DND-41 (cell line): ENCODE measurements at regions not wholly inside any gene's neighbourhood (a gene's known extent, or its start where the extent isn't known, plus 50 kb on each side); places are given as distances from the start of the nearest gene placed in this dataset.

Experiments used
- ATAC-seq: fragments of 200-7000 bp; cut with Tn5 transposase; 3 replicates; pipeline ENCODE4 v1.9.1; 2021; ENCODE audit warnings: low read depth; ENCODE audit not compliant: insufficient read depth
- DNase-seq: peaks from one replicate; pipeline ENCODE4 v3.0.0-alpha.2; 2020
- H2AFZ ChIP-seq: 2 replicates; pipeline ENCODE4 v1.6.0; 2012; ENCODE audit warnings: low read depth, low read length
- H3K27ac ChIP-seq: 2 replicates; pipeline ENCODE4 v1.5.1; 2012; ENCODE audit warnings: low read length, inconsistent platforms
- H3K27me3 ChIP-seq: fragments of 200-600 bp; sonication (generic); 2 replicates; pipeline ENCODE4 v1.6.0; 2012; ENCODE audit warnings: low read length, mild to moderate bottlenecking, inconsistent platforms; ENCODE audit not compliant: insufficient read depth, poor library complexity
- H3K36me3 ChIP-seq: 2 replicates; pipeline ENCODE4 v1.5.1; 2012; ENCODE audit warnings: low read length, inconsistent platforms; ENCODE audit not compliant: insufficient read depth
- H3K4me1 ChIP-seq: 2 replicates; pipeline ENCODE4 v1.5.1; 2012; ENCODE audit warnings: mild to moderate bottlenecking, low read length; ENCODE audit not compliant: insufficient read depth
- H3K4me2 ChIP-seq: 2 replicates; pipeline ENCODE4 v1.6.0; 2012; ENCODE audit warnings: mild to moderate bottlenecking, moderate library complexity, low read length, inconsistent platforms; ENCODE audit not compliant: insufficient read depth
- H3K4me3 ChIP-seq, 2 experiments: fragments of 200-600 bp in 1 of 2; shearing (Covaris generic) in 1 of 2; 2 replicates each; pipeline ENCODE4 v1.5.1; 2012 to 2016; ENCODE audit warnings: inconsistent platforms in 2 of 2, low read length in 2 of 2, mild to moderate bottlenecking in 2 of 2, low read depth in 1 of 2, moderate library complexity in 1 of 2
- H3K79me2 ChIP-seq: 2 replicates; pipeline ENCODE4 v1.6.0; 2012; ENCODE audit warnings: low read length, inconsistent platforms; ENCODE audit not compliant: insufficient read depth
- H3K9ac ChIP-seq: 2 replicates; pipeline ENCODE4 v1.6.0; 2012; ENCODE audit warnings: low read depth, mild to moderate bottlenecking, inconsistent platforms, low read length, moderate library complexity
- H3K9me3 ChIP-seq: 2 replicates; pipeline ENCODE4 v1.5.1; 2012; ENCODE audit warnings: low read length, moderate library complexity, mild to moderate bottlenecking, inconsistent platforms; ENCODE audit not compliant: insufficient read depth, severe bottlenecking
- H4K20me1 ChIP-seq: 2 replicates; pipeline ENCODE4 v1.6.0; 2012; ENCODE audit warnings: low read length; ENCODE audit not compliant: insufficient read depth
- EZH2 ChIP-seq: IDR thresholded peaks from 3 replicates; pipeline ENCODE4 v1.6.1; 2012; ENCODE audit warnings: borderline replicate concordance, low read depth, mild to moderate bottlenecking, moderate library complexity, low read length, inconsistent platforms; ENCODE audit not compliant: severe bottlenecking
- TF ChIP-seq, protein P1 (sequence below): IDR thresholded peaks from 2 replicates; pipeline ENCODE4 v1.5.1; 2012; ENCODE audit warnings: borderline replicate concordance, low read length, moderate library complexity, mild to moderate bottlenecking; ENCODE audit not compliant: poor library complexity, severe bottlenecking; ENCODE audit errors: extremely low read depth

DNA sequence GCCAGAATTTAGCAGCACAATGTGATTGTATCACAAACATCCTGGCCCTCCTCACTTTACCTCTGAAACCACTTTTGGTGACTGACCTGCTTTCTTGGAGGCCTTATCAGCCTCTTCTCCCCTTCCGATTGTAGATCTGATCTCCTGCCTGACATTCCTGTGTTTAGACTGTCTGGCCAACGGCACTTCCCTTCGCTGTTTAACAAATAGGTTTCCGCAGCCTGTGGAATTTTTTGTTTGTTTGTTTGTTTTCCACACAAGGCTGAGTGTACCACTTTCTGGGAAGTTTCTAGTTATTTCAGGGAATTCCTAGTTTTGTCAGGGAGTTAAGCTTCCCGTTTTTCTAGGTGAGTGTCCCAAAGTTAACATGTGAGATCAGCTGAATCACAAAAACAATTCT is 65.9 kb upstream of the CDKN3 start:
- ATAC-seq, result no peak
- Histone ChIP-seq H3K4me1 (no peaks in the 10 kb centered on the region), H3K79me2 (no peaks in the 10 kb centered on the region), H3K36me3 (no peaks in the 10 kb centered on the region), H2AFZ (no peak overlapping the region), H3K27ac (no peak overlapping the region), H3K9ac (no peak overlapping the region), H3K4me3 (no peak overlapping the region), H3K9me3 (no peaks in the 10 kb centered on the region), H4K20me1 (no peaks in the 10 kb centered on the region), H3K4me2 (no peak overlapping the region), H3K27me3 (no peaks in the 10 kb centered on the region)
- TF ChIP-seq, protein P1, sequence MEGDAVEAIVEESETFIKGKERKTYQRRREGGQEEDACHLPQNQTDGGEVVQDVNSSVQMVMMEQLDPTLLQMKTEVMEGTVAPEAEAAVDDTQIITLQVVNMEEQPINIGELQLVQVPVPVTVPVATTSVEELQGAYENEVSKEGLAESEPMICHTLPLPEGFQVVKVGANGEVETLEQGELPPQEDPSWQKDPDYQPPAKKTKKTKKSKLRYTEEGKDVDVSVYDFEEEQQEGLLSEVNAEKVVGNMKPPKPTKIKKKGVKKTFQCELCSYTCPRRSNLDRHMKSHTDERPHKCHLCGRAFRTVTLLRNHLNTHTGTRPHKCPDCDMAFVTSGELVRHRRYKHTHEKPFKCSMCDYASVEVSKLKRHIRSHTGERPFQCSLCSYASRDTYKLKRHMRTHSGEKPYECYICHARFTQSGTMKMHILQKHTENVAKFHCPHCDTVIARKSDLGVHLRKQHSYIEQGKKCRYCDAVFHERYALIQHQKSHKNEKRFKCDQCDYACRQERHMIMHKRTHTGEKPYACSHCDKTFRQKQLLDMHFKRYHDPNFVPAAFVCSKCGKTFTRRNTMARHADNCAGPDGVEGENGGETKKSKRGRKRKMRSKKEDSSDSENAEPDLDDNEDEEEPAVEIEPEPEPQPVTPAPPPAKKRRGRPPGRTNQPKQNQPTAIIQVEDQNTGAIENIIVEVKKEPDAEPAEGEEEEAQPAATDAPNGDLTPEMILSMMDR, result no peak
- TF ChIP-seq EZH2, result no peak
- no peak for DNase-seq

DNA sequence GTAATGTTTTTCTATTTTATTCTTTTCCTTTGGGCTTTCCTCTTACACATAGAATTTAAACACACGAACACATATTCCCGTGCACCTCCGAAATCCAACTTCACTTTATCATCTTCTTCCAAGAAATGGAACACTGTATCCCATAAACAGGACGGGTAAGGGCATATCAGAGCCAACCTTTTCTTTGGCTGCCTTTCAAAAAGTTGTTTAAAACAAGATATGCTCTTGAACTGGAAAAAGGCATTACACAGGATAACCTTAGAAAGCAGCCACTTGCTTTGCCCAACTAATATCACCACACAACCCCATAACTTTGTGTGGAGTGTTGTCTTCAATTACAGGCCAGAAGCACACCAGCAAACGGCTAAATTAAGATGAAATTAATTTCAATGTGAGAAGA is 65.3 kb upstream of the CDKN3 start:
- TF ChIP-seq, protein P1, result no peak
- TF ChIP-seq EZH2, result no peak
- DNase-seq (no peak), ATAC-seq (no peak)
- no peaks in the 10 kb centered on the region for H3K36me3 ChIP-seq
- no peak overlapping the region for H3K9ac ChIP-seq
- no peak overlapping the region for H3K4me2 ChIP-seq
- no peak overlapping the region for H2AFZ ChIP-seq
- H3K27ac ChIP-seq, result no peak overlapping the region
- H3K9me3 ChIP-seq, result no peaks in the 10 kb centered on the region
- H3K79me2 ChIP-seq, result no peaks in the 10 kb centered on the region
- H3K27me3 ChIP-seq, result no peaks in the 10 kb centered on the region
- H4K20me1 ChIP-seq, result no peaks in the 10 kb centered on the region
- no peak overlapping the region for H3K4me3 ChIP-seq
- no peaks in the 10 kb centered on the region for H3K4me1 ChIP-seq

DNA sequence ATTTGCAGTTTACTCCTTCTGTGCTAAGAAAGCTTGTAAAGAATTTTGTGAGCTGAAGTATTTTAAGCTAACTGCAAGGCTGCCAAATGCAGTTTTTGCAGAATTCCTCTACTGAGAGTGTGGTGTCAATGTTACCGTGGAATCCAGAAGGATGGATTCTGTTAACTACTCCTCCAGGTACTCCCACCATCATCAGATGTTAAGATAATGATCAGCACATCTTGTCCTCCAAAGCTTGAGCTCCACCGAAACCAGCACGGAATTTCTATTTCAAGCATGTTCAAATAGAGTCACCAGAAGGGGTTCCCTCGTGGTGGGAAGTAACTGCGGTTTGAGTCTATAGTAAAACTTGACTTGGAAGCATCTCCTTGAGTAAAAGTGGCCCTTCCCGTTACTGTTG is 64.3 kb upstream of the CDKN3 start:
- Histone ChIP-seq H3K9ac (no peak overlapping the region), H3K4me2 (no peak overlapping the region), H2AFZ (no peak overlapping the region), H3K27ac (no peak overlapping the region), H3K9me3 (no peaks in the 10 kb centered on the region), H3K4me3 (no peak overlapping the region), H3K36me3 (no peaks in the 10 kb centered on the region), H3K79me2 (no peaks in the 10 kb centered on the region), H3K27me3 (no peaks in the 10 kb centered on the region), H3K4me1 (no peaks in the 10 kb centered on the region), H4K20me1 (no peaks in the 10 kb centered on the region)
- TF ChIP-seq EZH2, result no peak
- TF ChIP-seq, protein P1, result no peak
- ATAC-seq (no peak), DNase-seq (no peak)

DNA sequence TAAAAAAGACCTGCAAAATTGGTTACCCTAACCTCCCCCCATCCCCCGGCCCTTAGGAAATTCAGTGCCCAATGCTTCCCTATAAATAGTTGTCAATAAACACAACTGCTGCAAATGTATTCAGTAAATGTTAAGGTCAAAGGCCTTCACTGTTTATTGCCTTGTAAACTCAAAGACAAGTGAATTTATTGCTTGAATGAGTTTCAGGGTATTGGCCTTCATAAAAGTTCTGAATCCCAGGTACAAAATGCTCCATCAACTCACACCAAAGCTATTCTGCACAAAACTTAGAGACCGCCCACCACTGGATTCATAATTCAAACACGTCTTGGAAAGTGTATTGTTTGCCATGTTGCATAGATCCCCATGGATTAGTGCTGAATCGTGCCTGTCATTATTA is 63.3 kb upstream of the CDKN3 start:
- DNase-seq (no peak), ATAC-seq (no peak)
- Histone ChIP-seq H3K4me1 (no peaks in the 10 kb centered on the region), H3K27me3 (no peaks in the 10 kb centered on the region), H3K9ac (no peak overlapping the region), H3K36me3 (no peaks in the 10 kb centered on the region), H3K4me2 (no peak overlapping the region), H4K20me1 (no peaks in the 10 kb centered on the region), H2AFZ (no peak overlapping the region), H3K9me3 (no peaks in the 10 kb centered on the region), H3K4me3 (no peak overlapping the region), H3K79me2 (no peaks in the 10 kb centered on the region), H3K27ac (no peak overlapping the region)
- TF ChIP-seq EZH2, result no peak
- TF ChIP-seq, protein P1, result no peak
